ENCODE measurements at regions not wholly inside any gene's neighbourhood (a gene's known extent, or its start where the extent isn't known, plus 50 kb on each side); places are given as distances from the start of the nearest gene placed in this dataset.

GRCh38 chrX:69317721-69318120, 152.5 kb upstream of the PJA1 start:
- TF ChIP-seq CTCF (conservative IDR thresholded peaks at IDR 0.05; ENCODE audit: low read length) (no peak), EZH2phosphoT487 (IDR thresholded peaks at IDR 0.05; ENCODE audit: borderline replicate concordance) (no peak)

Data from Loucy (cell line).